Hepatocyte (in vitro differentiated cells): ENCODE measurements at regions not wholly inside any gene's neighbourhood (a gene's known extent, or its start where the extent isn't known, plus 50 kb on each side); places are given as distances from the start of the nearest gene placed in this dataset.
"Not testable (repeated sequence)": the region's sequence is repeated elsewhere in the genome, so short reads cannot be mapped to it uniquely, and the experiment has no call there.

Source experiments
- DNase-seq: peaks from one replicate; pipeline ENCODE4 v3.0.0-alpha.2; 2016; ENCODE audit warnings: low spot score
- H2AFZ ChIP-seq: fragments of 200-600 bp; sonication (generic); 2 replicates; pipeline ENCODE4 v1.6.0; 2016; ENCODE audit warnings: antibody characterized with exemption, mild to moderate bottlenecking
- H3K27ac ChIP-seq: fragments of 200-600 bp; sonication (generic); 2 replicates; pipeline ENCODE4 v1.5.1; 2016; ENCODE audit warnings: mild to moderate bottlenecking
- H3K27me3 ChIP-seq: fragments of 200-600 bp; sonication (generic); 2 replicates; pipeline ENCODE4 v1.6.1; 2016
- H3K36me3 ChIP-seq: fragments of 200-600 bp; sonication (generic); replicated peaks from 2 replicates; pipeline ENCODE4 v1.5.1; 2016; ENCODE audit warnings: low read depth; ENCODE audit not compliant: insufficient read depth
- H3K4me1 ChIP-seq: fragments of 200-600 bp; sonication (generic); 2 replicates; pipeline ENCODE4 v1.5.1; 2016; ENCODE audit warnings: mild to moderate bottlenecking, moderate library complexity; ENCODE audit not compliant: insufficient read depth
- H3K4me2 ChIP-seq: fragments of 200-600 bp; sonication (generic); 2 replicates; pipeline ENCODE4 v1.6.0; 2016
- H3K4me3 ChIP-seq: fragments of 200-600 bp; sonication (generic); 2 replicates; pipeline ENCODE4 v1.5.1; 2016; ENCODE audit warnings: mild to moderate bottlenecking
- H3K79me2 ChIP-seq: fragments of 200-600 bp; sonication (generic); 2 replicates; pipeline ENCODE4 v1.6.0; 2017; ENCODE audit warnings: mild to moderate bottlenecking
- H3K9me2 ChIP-seq: fragments of 200-600 bp; sonication (generic); replicated peaks from 2 replicates; pipeline ENCODE4 v1.6.0; 2017; ENCODE audit warnings: mild to moderate bottlenecking; ENCODE audit not compliant: insufficient read depth
- H3K9me3 ChIP-seq: fragments of 200-600 bp; sonication (generic); 2 replicates; pipeline ENCODE4 v1.5.1; 2016; ENCODE audit warnings: low read depth, mild to moderate bottlenecking
- H4K20me1 ChIP-seq: fragments of 200-600 bp; sonication (generic); 2 replicates; pipeline ENCODE4 v1.6.0; 2016; ENCODE audit warnings: mild to moderate bottlenecking; ENCODE audit not compliant: insufficient read depth, poor library complexity, severe bottlenecking
- CTCF ChIP-seq: fragments of 200-600 bp; sonication (generic); IDR thresholded peaks from 2 replicates; pipeline ENCODE4 v1.5.1; 2016; ENCODE audit warnings: antibody characterized with exemption, mild to moderate bottlenecking; ENCODE audit not compliant: poor library complexity
- EZH2 ChIP-seq: fragments of 200-600 bp; sonication (generic); IDR thresholded peaks from 2 replicates; pipeline ENCODE4 v1.6.1; 2016; ENCODE audit warnings: antibody characterized with exemption, mild to moderate bottlenecking, borderline replicate concordance
- EZH2phosphoT487 ChIP-seq: fragments of 200-600 bp; sonication (generic); IDR thresholded peaks from one replicate; pipeline ENCODE4 v1.6.1; 2018; ENCODE audit warnings: antibody characterized with exemption, mild to moderate bottlenecking, low read depth, moderate library complexity; ENCODE audit not compliant: unreplicated experiment, severe bottlenecking
- WGBS: methylation state at CpG from one replicate; pipeline ENCODE4 v1.1.6; 2016; ENCODE audit warnings: low lambda C conversion rate; ENCODE audit errors: missing lambda C conversion rate; 5-methylcytosine and 5-hydroxymethylcytosine counted together

GRCh38 chr7:120186688-120187087, 86.3 kb upstream of the KCND2 start:
- no peaks in the 10 kb centered on the region for H3K79me2 ChIP-seq
- no peak for DNase-seq
- WGBS, result 95% methylated on average over 4 of the region's 4 CpGs
- H3K27me3 ChIP-seq, result no peaks in the 10 kb centered on the region
- H3K9me3 ChIP-seq, result no peaks in the 10 kb centered on the region
- no peak overlapping the region for H3K4me3 ChIP-seq
- H4K20me1 ChIP-seq, result no peaks in the 10 kb centered on the region
- no peaks in the 10 kb centered on the region for H3K4me1 ChIP-seq
- H2AFZ ChIP-seq, result no peak overlapping the region
- no peaks in the 10 kb centered on the region for H3K9me2 ChIP-seq
- no peaks in the 10 kb centered on the region for H3K36me3 ChIP-seq
- no peak overlapping the region for H3K4me2 ChIP-seq
- TF ChIP-seq EZH2phosphoT487 (no peak), CTCF (no peak), EZH2 (no peak)
- no peak overlapping the region for H3K27ac ChIP-seq

- no peak for TF ChIP-seq CTCF
- TF ChIP-seq EZH2phosphoT487, result no peak
- TF ChIP-seq EZH2, result no peak
- H3K79me2 ChIP-seq, result no peaks in the 10 kb centered on the region
- no peaks in the 10 kb centered on the region for H3K9me3 ChIP-seq
- no peak overlapping the region for H3K27ac ChIP-seq
- no peaks in the 10 kb centered on the region for H3K9me2 ChIP-seq
- H2AFZ ChIP-seq, result no peak overlapping the region
- H3K4me2 ChIP-seq, result no peak overlapping the region
- no peak overlapping the region for H3K4me3 ChIP-seq
- H3K4me1 ChIP-seq, result no peaks in the 10 kb centered on the region
- DNase-seq, result no peak
- no peaks in the 10 kb centered on the region for H4K20me1 ChIP-seq
- no peaks in the 10 kb centered on the region for H3K36me3 ChIP-seq
- no peaks in the 10 kb centered on the region for H3K27me3 ChIP-seq
Measured at GRCh38 chr7:120189623-120190022, 83.4 kb upstream of the KCND2 start.

GRCh38 chr7:120190109-120190508, 82.9 kb upstream of the KCND2 start:
- Histone ChIP-seq H3K27ac (no peak overlapping the region), H3K4me2 (no peak overlapping the region), H3K9me2 (no peaks in the 10 kb centered on the region), H3K9me3 (no peaks in the 10 kb centered on the region), H3K27me3 (no peaks in the 10 kb centered on the region), H4K20me1 (no peaks in the 10 kb centered on the region), H3K79me2 (no peaks in the 10 kb centered on the region), H3K4me1 (no peaks in the 10 kb centered on the region), H2AFZ (no peak overlapping the region), H3K4me3 (no peak overlapping the region), H3K36me3 (no peaks in the 10 kb centered on the region)
- DNase-seq, result no peak
- TF ChIP-seq EZH2phosphoT487 (no peak), EZH2 (no peak), CTCF (no peak)

GRCh38 chr7:120190566-120190965, 82.4 kb upstream of the KCND2 start:
- 56% methylated on average over 1 of the region's 1 CpG for WGBS
- Histone ChIP-seq H3K4me2 (no peak overlapping the region), H2AFZ (no peak overlapping the region), H3K79me2 (no peaks in the 10 kb centered on the region), H3K36me3 (no peaks in the 10 kb centered on the region), H3K27ac (no peak overlapping the region), H3K9me2 (no peaks in the 10 kb centered on the region), H4K20me1 (no peaks in the 10 kb centered on the region), H3K4me3 (no peak overlapping the region), H3K4me1 (no peaks in the 10 kb centered on the region), H3K9me3 (no peaks in the 10 kb centered on the region), H3K27me3 (no peaks in the 10 kb centered on the region)
- TF ChIP-seq CTCF, result no peak
- TF ChIP-seq EZH2, result no peak
- no peak for TF ChIP-seq EZH2phosphoT487
- no peak for DNase-seq

- not testable (repeated sequence) for H4K20me1 ChIP-seq, DNase-seq, H2AFZ ChIP-seq, H3K4me2 ChIP-seq, H3K4me1 ChIP-seq, H3K36me3 ChIP-seq, H3K79me2 ChIP-seq, H3K9me2 ChIP-seq, H3K27me3 ChIP-seq, H3K9me3 ChIP-seq, H3K4me3 ChIP-seq, H3K27ac ChIP-seq
- WGBS, result 100% methylated on average over 1 of the region's 1 CpG
Measured at GRCh38 chr7:120191423-120191822, 81.6 kb upstream of the KCND2 start.
